CD4-positive, alpha-beta T cell treated with Interleukin-21 for 1 hour (primary cell): ENCODE measurements at regions not wholly inside any gene's neighbourhood (a gene's known extent, or its start where the extent isn't known, plus 50 kb on each side); places are given as distances from the start of the nearest gene placed in this dataset.

Experiments used
- DNase-seq: peaks from one replicate; pipeline ENCODE4 v3.0.0-alpha.2; 2020

DNA sequence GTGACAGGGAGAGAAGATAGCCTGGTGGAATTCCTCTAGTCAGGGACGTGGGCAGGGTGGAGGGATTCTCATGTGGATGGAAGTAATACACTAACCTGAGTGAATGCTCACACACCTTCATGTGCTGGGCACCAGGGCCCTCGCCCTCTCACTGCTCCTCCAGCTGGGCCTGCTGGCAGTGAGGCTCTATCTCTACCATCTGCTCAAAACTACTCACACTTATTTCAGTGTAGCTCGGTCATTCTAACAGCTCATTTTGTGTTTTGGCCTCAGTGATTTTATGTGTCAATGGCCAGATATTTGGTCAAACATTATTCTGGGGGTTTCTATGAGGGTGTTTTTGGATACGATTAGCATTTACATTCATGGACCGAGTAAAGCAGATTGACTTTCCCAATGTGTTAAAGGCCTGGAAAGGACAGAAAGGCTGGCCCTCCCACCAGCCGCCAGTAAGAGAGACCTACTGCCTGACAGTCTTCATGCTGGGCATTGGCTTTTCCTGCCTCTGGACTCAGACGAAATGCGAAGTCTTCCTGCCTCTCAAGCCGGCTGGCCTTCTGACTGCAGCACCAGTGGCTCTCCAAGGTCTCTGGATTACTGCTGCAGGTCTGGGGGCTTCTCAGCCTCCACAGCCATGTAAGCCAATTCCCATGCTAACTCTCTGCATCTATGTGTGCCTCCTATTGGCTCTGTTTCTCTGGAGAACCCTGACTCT, 335.4 kb downstream of the CXCL12 start:
- no peak for DNase-seq

GRCh38 chr10:44047361-44047760, 337.5 kb downstream of the CXCL12 start:
- no peak for DNase-seq

DNA sequence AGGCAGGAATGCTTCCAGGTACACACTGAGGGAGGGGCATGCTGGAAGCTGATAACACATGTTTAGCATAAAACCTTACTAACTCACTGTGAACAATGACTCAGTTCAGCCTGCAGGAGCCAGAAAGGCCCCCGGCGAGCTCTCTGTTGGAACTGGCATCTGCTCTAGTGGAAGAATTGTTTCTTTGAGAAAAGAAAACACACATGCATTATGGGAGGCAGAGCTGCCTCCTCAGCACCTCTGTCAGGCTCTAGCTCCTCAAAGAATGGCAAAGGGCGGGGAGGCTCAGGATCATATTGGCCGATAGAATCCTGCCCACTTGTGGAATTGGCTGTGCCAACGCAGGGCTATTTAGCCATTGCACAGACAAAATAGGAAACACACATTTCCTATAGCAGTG, 338.3 kb downstream of the CXCL12 start:
- DNase-seq = no peak

DNA sequence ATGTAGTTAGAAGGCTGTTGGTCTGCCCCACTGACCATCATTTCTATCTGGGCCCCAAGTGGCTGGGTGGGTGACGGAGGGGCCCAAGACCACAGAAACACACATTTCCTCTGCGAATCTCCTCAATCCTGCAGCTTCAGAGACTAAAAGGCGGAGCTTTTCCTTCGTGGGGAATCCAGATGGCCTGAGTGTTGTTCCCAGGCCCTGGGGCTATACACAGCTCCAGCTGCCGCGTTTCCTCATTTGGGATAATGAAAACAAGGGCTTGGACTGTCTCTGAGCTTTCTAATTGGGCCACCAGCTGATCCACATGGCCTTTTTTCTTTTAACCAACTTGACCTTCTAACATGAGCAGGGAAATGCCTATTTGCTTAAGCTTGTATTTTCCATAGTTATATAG, 339.9 kb downstream of the CXCL12 start:
- DNase-seq = no peak

DNA sequence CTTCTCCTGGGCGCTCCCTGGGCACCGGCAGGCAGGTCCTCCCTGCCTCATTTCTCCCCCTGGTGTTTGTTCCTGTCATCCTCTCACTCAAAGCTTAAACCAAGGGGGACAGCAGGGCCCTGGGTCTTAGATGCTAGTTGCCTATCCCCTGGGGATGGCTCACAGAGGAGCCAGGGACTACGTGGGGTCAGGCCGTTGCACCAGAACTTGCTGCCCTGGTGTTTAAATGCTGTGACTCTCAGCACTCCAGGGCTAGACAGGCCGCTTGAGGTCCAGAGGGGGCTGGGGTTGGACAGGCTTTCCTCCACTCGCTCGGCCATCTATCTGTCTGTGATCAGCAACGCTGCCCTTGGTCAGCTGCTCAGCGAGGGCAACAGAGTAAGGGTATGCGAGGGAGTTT, 340.3 kb downstream of the CXCL12 start:
- DNase-seq = no peak

DNA sequence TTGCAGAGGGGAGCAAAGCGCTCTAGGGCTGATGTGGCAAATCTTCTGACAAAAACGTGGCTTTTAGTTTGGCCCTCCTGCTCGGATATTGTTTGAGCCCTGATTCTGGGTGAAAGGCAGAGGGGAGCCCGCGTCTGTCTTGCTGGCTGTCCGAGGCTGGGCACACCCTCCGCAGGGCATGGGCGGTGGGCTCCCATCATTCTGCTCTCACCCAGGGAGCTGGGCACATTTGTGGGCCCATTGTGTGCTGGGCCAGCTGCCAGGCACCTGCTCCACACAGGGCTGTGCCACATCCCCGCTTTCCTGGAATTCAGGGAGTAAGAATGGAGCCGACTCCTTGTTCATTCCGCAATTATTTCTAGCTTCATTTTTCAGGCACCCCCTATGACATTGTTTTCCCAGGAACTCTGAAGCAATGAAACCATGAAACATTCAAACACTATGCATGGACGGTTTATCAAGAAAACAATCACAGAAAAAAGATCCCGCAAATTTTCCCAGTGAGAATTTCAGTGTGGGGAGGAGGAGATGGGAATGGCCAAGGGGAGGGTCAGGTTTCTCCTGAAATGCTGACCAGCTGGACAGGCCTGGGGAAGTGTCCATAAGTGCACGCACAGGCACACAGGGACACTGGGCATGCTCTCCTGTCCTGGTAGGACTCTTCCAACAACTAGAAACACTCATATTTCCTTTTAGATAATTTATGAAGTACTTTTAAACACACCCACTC, 341.1 kb downstream of the CXCL12 start:
- no peak for DNase-seq

DNA sequence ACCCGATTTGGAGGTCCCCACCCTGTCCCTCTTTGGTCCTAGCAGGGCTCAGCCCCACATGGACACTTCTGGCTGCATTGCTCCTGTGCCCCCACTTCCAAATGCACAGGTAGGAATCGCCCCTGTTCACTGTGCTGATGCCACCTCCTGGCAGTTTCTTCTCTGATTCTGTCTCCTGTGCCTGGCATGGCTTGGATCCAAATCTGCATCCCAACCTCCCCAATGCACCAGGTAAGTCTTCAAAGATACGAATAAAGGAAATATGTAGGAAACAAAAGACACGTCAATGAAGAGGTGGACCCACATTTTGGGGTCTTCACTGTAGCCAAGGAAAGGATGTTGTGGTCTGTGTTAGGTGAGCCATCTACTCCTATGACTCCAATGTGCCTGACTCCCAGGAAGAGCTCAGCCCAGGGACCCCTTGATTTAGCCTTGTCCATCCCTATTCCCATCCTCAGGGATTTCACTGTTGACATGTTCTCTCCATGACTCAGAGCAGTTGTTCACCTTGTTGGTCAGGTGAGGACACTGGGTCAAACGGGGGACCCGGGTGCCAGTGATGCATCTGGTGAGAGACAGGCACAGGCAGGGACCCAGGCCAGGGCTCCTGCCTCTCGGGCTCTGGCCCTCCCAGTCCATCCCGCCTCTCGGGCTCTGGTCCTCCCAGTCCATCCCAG, 341.8 kb downstream of the CXCL12 start:
- DNase-seq = no peak

- no peak for DNase-seq
Measured at GRCh38 chr10:44042075-44042770, 342.7 kb downstream of the CXCL12 start.

DNA sequence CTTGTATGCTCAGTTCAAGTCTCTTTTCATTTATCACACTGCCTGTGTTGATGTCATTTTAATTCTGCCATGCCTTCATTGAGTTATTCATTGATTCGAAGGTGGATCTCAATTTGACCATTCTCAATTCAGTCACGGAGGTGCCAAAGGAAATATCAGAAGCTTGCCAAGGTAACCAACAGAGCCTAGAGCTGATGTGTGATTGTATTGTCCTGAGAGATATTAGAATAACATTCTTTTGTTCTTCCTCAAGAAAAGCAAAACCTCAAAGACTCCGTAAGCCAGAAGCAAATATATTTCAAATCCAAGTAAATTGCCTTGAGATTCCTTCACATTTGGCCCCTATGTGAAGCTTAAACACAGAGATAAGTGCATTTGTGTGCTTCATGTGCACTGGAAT, 345.3 kb downstream of the CXCL12 start:
- DNase-seq = no peak

- no peak for DNase-seq
Measured at GRCh38 chr10:44036425-44036824, 348.5 kb downstream of the CXCL12 start.

DNA sequence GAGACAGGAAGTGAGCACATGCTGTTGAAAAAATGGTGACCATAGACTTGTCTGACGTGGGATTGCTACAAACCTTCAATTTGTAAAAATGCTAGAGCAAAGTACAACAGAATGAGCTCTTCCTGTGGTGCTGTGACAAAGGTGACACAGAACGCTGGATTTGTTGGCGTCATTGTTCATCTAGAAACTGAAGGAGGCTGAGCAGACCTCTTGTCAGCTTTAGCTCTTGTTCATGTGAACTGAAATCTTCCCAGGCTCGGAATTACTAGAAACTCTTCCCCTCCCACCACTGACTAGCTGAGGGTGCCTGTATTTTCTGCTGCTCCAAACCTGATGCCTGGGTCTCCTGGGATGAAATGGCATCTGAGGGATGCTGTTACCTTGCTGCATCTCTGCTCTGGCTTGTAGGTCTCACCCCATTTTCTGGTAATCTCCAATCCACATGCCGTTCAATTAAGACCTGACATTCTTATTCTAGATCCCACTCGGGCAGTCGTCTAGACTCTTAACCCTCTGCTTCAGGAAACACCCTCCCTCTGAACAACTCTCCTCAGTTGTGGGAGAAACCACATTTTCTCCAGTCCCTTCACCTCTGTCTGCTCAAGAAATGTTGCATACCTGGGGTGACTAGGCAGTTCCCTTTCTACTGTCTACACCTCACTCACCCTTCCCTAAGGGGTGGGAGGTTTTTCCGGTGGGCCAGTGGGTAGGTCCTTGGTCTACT, 349.3 kb downstream of the CXCL12 start:
- no peak for DNase-seq

GRCh38 chr10:44034946-44035345, 350.0 kb downstream of the CXCL12 start:
- no peak for DNase-seq

GRCh38 chr10:44033008-44033407, 351.9 kb downstream of the CXCL12 start:
- no peak for DNase-seq

- no peak for DNase-seq
Measured at GRCh38 chr10:44032216-44032615, 352.7 kb downstream of the CXCL12 start.

GRCh38 chr10:44030738-44031137, 354.2 kb downstream of the CXCL12 start:
- no peak for DNase-seq

DNA sequence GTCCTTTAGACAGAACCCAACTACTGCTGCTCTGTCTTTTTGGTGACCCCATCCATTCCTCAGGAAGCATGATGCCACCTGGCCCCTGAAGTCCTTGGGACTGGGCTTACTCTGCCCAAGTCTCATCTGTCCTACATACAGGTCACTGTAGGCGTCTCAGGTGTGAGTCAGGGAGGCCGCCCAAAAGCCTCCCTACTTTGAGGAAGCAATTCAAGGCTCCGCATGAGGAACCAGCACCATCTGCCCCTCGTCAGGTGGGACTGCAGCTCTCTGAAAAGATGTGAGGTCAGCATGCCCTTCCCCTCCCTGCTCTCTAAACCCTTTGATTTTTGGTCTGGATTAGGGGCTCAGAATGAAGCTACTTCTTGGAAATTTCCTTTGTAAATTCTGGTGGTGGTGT, 354.8 kb downstream of the CXCL12 start:
- DNase-seq = peak; percentile 38

DNA sequence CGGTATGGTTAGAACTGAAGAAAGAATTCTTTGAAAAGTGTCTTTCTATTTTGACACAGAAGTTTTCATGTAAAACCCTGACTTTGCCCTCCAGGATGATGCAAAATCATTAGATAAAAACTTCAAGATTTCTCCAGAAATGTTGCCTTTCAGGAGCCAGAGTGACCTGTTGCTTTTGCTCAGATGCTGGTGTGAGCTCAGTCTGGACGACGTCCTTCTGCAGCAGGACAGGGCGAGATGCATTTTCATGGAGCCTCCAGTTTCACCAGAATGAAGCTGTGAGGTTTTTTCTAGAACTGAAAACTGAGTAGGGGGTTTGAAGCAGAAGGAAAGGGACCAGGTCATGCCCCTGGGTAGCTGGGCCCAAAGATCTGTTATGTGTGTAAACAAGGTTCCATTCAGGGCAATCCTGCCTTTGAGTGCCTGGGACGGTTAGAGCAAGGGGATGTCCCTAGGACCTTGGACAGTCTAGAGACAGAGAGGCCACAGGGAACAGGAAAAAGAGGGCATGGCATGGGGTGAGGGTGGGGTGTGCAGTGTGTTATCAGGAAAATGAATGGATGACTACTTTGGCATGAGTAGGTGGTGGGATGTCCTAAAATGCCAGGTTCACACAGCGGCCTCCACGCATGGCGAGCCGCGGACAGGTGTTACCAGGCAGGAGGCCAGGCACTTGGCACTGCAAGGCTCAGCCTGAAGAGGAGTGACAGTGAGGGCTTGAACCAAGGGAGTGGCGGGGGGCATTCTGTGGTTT, 356.3 kb downstream of the CXCL12 start:
- no peak for DNase-seq

DNA sequence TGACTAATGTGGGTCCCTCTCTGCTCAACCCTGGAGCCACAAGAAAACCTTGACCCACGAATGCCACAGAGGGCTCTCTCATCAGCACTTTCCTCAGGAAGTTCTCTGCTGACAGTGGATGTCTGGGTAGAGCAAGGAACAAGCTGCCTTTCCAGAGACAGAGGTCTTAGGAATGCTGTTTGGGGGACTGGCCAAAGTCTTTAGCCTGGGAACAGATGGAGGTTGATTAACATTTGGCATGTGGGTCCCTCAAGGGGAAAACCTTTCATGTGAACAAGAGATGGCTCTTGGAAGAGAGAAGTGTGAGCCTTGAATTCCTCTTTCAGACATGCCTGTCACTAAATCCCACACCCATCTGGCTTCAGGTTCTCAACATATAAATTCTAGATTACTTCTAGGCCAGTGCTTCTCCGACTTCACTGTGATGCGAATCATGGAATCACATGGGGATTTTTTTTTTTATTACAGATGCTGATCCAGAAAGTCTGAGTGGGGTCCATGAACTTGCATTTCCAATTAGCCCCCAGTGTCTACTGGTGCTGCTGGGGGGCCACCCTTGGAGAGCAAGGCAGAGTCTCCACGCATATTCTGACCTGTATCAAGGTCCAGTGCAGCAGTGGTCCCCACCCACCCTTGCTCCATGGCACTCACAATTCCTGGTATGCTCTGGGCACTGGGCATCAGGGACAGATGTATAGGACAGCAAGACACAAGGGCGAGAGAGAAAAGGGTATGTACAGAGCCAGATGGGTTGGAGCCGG, 360.4 kb downstream of the CXCL12 start:
- no peak for DNase-seq

- no peak for DNase-seq
Measured at GRCh38 chr10:44023517-44023916, 361.4 kb downstream of the CXCL12 start.

DNA sequence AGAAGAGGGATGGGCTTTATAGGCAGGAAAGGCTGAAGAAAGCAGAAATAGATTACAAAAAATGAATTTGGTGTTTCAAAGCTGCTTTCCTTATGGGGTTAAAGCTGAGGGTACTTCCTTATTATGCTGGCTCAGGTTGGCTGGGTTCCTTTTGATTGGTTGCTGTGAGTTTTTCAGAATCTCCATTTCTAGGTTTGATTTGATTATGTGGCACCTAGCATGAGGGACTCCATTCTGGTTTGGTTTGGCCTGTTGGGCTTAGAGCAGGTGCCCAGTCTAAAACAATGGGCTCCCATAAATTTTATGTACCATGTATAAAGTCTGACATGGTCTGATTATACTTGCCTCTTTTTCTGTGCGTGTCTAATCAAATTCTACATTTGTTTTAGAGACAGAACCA, 362.7 kb downstream of the CXCL12 start:
- DNase-seq = no peak
